ENCODE measurements at regions not wholly inside any gene's neighbourhood (a gene's known extent, or its start where the extent isn't known, plus 50 kb on each side); places are given as distances from the start of the nearest gene placed in this dataset.

- H3K27me3 ChIP-seq: peaks cover 0 to 10% (median 0%) of the 10 kb centered on the region in 3 donors
- no peak for TF ChIP-seq CTCF (IDR thresholded peaks at IDR 0.05)
- no peak for TF ChIP-seq EP300 (IDR thresholded peaks at IDR 0.05)
- no peak for TF ChIP-seq POLR2A (IDR thresholded peaks at IDR 0.05)
- no peak for TF ChIP-seq POLR2AphosphoS5 (IDR thresholded peaks at IDR 0.05)
- H3K36me3 ChIP-seq: no peaks in the 10 kb centered on the region
- 84 to 100% (median 89%) methylated on average over 1 of the region's 1 CpG for WGBS, 5 donors
- no peaks in the 10 kb centered on the region for H3K4me1 ChIP-seq
- no peak for DNase-seq
- H3K27ac ChIP-seq: no peak overlapping the region
- peaks cover 6 to 49% (median 30%) of the 10 kb centered on the region in 4 donors for H3K9me3 ChIP-seq
- intact Hi-C loops (cut with DNase I; ENCODE audit: low total_unique reads): no loop called here
- no peak overlapping the region for H3K4me3 ChIP-seq
Observed at GRCh38 chr7:155183655-155184054, 113.5 kb downstream of the HTR5A start.

GRCh38 chr7:155184923-155185322, 112.8 kb upstream of the INSIG1 start:
- Histone ChIP-seq H3K9me3 (peaks cover 6 to 49% (median 30%) of the 10 kb centered on the region in 4 donors), H3K27ac (no peak overlapping the region), H3K27me3 (peaks cover 0 to 13% (median 0%) of the 10 kb centered on the region in 3 donors), H3K4me1 (no peaks in the 10 kb centered on the region), H3K4me3 (no peak overlapping the region), H3K36me3 (no peaks in the 10 kb centered on the region)
- WGBS, 5 donors: 64 to 88% (median 81%) methylated on average over 4 of the region's 4 CpGs
- TF ChIP-seq EP300 (IDR thresholded peaks at IDR 0.05): no peak
- intact Hi-C loops (cut with DNase I; ENCODE audit: low total_unique reads): loop anchor here (5.0 kb wide), 1 partner anchor 157 kb away; no protein-coding TSS in a partner anchor
- no peak for DNase-seq

DNA sequence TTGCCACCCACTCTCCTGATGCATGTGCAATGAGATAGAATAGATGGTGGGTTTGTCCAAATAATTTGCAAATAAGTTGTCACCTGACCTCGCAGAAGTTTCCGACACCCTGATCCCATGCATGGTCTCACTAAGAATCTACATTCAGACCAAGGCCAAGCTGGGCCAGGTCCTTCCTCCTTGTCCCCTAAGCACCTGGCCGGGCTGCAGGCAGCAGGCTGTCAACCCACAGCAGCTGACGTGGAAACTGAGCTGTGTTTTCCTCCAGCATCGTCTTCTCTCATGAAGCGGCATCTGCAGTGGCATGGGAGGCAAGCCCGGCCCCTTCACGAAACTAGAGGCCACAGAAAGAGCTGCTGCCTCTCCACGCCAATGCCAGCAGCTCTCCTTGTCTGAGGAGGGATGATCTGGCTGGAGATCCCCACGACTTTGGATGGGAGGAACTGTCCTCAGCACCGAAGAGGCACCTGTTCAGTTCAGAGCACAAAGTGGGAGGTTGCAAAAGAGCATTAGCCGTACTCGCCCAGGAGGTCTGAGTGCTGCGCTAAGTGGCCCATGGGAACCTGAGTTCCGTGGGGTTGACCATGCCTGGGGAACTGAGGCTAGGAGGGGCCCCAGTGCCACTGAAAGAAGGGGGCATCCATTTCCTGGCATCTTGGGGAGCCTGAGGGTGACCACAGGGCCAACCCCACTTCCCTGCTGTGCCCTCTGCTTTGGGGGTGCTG, 110.5 kb upstream of the INSIG1 start:
- Histone ChIP-seq H3K4me3 (no peak overlapping the region), H3K9me3 (peaks cover 6 to 47% (median 29%) of the 10 kb centered on the region in 4 donors), H3K36me3 (no peaks in the 10 kb centered on the region), H3K4me1 (peaks cover 0 to 8% (median 2%) of the 10 kb centered on the region in 4 donors), H3K27ac (no peak overlapping the region), H3K27me3 (peaks cover 0 to 27% (median 0%) of the 10 kb centered on the region in 3 donors)
- WGBS, 5 donors: 81 to 86% (median 84%) methylated on average over 14 to 15 of the region's 15 CpGs
- no peak for DNase-seq
- intact Hi-C loops (cut with DNase I; ENCODE audit: low total_unique reads): loop anchor here (5.0 kb wide), 1 partner anchor 155 kb away; no protein-coding TSS in a partner anchor
- TF ChIP-seq CTCF (IDR thresholded peaks at IDR 0.05) (no peak), POLR2A (IDR thresholded peaks at IDR 0.05) (no peak), EP300 (IDR thresholded peaks at IDR 0.05) (no peak), POLR2AphosphoS5 (IDR thresholded peaks at IDR 0.05) (no peak)

DNA sequence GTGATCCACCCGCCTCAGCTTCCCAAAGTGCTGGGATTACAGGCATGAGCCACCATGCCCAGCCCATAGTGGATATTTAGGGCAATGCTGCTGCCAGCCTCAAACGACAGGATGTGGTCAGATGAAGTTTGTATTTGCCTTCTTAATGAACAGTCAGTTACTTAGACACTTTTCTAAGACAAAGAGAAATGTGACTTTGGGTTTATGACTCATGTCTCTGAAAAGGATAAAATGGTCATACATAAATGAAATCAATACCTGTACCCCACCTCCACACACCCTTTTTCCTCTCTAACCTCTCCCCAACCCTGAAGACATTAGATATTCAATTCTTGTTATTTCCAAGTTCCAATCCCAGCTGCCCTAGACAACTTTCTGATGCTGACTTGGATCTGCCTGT, 109.3 kb upstream of the INSIG1 start:
- H3K27ac ChIP-seq: no peak overlapping the region
- no peaks in the 10 kb centered on the region for H3K36me3 ChIP-seq
- H3K4me3 ChIP-seq: no peak overlapping the region
- no peak for TF ChIP-seq EP300 (IDR thresholded peaks at IDR 0.05)
- 52 to 65% (median 53%) methylated on average over 2 of the region's 2 CpGs for WGBS, 5 donors
- H3K9me3 ChIP-seq: peaks cover 6 to 36% (median 26%) of the 10 kb centered on the region in 4 donors
- no peak for DNase-seq
- H3K4me1 ChIP-seq: peaks cover 0 to 8% (median 2%) of the 10 kb centered on the region in 4 donors
- intact Hi-C loops (cut with DNase I; ENCODE audit: low total_unique reads): loop anchor here (5.0 kb wide), 1 partner anchor 154 kb away; no protein-coding TSS in a partner anchor
- peaks cover 0 to 38% (median 0%) of the 10 kb centered on the region in 3 donors for H3K27me3 ChIP-seq

GRCh38 chr7:155188821-155189581, 108.7 kb upstream of the INSIG1 start:
- Histone ChIP-seq H3K4me1 (peaks cover 0 to 8% (median 2%) of the 10 kb centered on the region in 4 donors), H3K4me3 (no peak overlapping the region), H3K27ac (peak overlapping the region in 1 of 5 donors; percentile 12), H3K27me3 (peaks cover 0 to 38% (median 0%) of the 10 kb centered on the region in 3 donors), H3K9me3 (peaks cover 6 to 30% (median 24%) of the 10 kb centered on the region in 4 donors), H3K36me3 (no peaks in the 10 kb centered on the region)
- intact Hi-C loops (cut with DNase I; ENCODE audit: low total_unique reads): loop anchor here (5.0 kb wide), 1 partner anchor 153 kb away; no protein-coding TSS in a partner anchor
- no peak for TF ChIP-seq POLR2A (IDR thresholded peaks at IDR 0.05)
- TF ChIP-seq EP300 (IDR thresholded peaks at IDR 0.05): no peak
- no peak for TF ChIP-seq CTCF (IDR thresholded peaks at IDR 0.05)
- TF ChIP-seq POLR2AphosphoS5 (IDR thresholded peaks at IDR 0.05): no peak
- 76 to 84% (median 78%) methylated on average over 13 of the region's 13 CpGs for WGBS, 5 donors
- DNase-seq: no peak
